HG02759 (cell line): ENCODE measurements at regions not wholly inside any gene's neighbourhood (a gene's known extent, or its start where the extent isn't known, plus 50 kb on each side); places are given as distances from the start of the nearest gene placed in this dataset.

Experiments
- ATAC-seq: cut with Tn5 transposase; IDR thresholded peaks from one replicate; pipeline ENCODE4 v1.9.1; 2021; ENCODE audit warnings: mild to moderate bottlenecking, moderate library complexity; ENCODE audit not compliant: unreplicated experiment

DNA sequence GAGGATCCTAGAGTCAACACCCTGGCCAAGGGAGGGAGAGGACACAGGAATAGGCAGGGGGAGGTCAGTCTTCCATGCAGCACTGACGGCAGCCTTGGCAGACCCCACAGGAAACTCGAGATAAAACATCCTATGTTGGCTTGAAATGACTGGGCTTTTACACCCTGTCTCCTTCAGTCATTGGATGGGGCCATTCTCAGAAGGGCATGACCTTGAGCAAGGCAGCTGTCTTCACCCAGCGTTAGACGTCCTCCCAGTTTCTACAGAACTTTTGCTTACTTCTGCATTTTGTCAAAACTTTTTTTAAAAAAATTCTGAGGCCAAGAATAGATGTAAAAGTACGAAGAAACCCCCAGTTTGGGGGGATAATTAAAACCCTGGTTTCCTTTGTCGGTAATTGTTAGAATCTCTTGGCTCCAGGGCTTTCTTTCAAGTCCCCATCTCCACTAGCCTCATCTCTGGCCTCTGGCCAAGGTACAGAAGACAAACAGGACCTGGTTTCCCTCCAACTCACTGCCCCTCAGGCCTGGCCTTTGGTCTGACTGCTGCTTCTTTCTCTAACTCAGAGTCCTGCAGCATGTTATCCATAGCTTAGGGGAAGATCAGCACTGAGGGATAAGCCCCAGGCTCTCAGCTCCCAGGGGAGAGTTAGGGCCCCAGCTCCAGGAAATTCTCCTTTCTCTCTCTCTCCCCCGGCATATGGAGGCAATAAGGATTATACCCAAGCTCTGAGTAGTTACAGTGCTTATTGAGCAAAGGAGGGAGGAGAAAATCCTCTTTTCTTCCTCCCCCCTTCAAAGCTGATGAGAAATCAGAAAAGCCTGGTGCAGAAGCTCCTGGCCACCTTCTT lies 51.6 kb upstream of the KCND3 start:
- ATAC-seq = peak; percentile 89

DNA sequence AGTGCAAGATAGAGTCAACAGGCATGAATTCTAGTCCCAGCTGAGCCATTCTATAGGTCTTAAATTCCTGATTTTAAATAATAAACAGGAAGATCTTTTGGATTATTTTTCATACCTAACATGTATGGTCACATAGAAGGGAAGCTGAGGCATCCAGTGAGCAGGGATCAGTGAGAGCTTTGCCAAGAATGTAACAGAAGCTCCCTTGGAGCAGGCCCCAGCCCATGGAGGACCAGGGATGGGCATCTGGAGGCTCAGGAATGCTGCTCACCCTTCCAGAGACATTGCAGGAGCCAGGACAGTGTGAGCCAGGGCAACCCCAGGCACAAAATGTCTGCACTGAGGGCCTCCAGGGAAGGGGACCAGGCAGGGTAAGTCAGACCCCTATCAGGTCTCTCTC lies 54.4 kb upstream of the KCND3 start:
- ATAC-seq = no peak

DNA sequence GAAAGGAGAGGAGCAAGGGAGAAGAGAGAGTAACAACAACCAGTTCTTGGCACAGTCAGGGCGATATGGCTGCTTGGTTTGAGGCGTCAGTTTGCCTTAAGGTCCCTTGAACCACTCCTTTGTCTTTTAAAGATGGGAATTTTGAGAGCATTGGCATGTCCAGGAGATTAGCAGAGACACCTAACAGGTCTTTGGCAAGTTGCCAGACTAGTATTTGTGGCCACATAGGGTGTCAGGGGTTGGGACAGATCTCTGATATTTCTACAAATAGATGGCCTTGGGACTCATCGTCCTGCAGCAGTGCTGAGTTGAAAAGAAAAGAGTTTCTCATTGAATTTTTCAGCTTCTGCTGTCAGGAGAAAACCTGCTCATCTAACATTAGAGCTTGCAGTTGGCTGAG lies 55.3 kb upstream of the KCND3 start:
- no peak for ATAC-seq

DNA sequence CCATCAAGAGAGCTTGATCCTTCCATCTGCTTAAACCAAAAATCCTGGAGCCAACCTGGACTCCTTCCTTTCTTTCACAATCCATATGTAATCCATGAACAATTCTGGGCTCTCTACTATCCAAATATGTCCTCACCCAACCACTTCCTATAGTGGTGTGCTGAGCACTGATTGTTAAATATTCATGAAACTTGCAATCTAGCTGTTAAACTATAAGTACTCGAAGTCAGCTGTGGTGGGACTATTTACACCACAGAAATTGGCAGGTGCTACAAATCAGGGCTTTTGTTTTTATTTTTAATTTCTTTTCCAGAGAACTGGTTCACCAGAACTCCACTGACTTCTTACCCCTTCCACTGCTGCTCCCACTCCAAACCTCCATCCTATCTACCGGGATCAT lies 57.2 kb upstream of the KCND3 start:
- peak; percentile 43 for ATAC-seq

DNA sequence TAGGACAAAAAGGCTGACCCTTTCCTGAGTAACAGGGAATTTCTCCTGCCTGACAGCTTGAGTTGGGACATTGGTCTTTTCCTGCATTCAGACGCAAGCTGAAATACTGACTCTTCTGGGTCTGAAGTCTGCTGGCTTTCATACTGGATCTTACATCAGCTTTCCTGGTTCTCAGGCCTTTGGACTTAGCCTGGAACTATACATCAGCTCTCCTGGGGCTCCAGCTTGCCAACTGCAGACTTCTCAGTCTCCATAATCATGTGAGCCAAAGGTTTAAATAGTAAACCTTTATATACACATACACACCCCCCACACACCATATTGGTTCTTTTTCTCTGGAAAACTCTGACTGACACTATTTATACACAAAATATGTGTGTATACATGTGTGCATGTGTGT lies 59.0 kb upstream of the KCND3 start:
- ATAC-seq = no peak

DNA sequence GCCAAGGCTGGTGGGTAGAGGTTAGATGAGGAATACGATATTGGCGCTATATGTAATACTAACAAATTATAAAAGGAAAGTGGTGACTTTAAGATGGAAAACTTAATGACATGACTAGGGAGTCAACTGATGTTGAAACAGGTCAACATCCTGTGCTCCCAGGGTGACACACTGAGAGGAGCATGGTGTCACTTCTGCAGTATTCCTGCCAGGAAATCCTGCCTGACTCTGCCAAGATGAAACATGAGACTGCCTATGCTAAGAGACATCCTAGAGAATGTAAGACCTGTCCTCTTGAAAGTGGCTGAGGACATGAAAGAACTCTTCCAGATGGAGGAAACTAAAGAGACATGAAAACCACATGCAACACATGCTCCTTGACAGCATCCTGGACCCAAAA lies 65.0 kb upstream of the KCND3 start:
- ATAC-seq = no peak

DNA sequence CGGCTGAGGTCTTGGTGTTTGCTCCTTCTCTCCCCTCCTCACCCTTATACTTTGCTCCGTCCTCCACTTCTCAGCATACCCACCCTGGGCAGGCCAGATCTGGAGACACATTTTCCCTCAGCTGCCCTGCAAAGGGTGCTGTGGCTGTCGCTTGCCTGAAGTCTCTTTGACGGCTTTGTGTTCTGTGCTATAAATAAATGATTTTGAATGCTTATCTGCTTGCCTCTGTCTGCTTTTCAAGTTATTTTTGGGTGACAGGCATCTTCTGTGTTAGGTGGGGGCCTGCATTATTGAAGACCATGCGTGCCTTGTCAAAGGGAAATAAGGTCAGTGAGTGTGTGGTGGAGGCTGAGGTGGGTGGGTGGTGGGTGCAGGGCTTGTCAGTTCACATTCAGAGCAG lies 66.9 kb upstream of the KCND3 start:
- no peak for ATAC-seq

DNA sequence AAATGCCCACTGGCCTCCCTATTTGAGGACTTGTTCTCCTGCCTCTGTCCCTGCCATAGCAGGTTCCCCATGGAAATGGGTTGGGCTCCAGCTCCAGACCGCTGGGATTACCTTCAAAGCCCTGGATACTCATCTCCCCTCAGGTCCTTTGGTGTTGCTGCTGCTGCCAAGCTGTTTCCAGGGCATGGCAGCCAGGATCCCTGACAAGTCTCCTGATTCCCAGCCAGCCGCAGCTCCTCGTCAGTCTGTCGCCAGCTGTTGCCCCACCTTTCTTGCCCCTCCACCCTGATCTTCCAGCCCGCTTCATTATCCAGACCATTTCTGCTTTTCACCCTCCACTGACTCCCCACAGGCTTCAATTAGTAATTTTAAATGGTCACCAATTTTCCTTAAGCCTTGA lies 68.3 kb upstream of the KCND3 start:
- no peak for ATAC-seq

DNA sequence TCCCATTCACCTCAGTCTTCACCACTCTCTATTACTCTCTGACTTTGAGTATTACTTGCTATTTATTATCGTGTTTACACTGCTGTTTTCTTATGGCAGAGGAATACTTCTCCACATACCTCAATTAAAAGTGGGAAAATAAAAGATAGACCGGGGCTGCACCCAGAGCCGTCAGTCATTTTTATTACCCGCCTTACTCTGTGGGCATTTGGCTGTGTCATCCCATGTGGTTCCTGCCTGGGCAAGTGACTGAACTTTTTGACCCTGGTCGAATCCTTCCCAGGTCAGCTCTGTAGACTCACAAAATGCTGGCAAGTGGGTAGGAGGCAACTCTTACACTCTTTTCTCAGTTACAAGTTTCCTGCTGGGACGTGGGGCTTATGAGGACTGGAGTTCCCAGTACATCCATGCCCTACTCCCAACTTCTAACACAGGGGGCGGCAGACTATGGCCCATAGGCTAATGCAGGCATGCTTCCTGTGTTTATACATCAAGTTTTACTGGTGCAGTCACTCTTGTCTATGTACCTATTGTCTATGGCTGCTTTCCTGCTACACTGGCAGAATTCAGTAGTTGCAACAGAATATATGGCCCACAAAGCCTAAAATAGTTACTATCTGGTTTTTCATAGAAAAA lies 69.5 kb upstream of the KCND3 start:
- no peak for ATAC-seq

DNA sequence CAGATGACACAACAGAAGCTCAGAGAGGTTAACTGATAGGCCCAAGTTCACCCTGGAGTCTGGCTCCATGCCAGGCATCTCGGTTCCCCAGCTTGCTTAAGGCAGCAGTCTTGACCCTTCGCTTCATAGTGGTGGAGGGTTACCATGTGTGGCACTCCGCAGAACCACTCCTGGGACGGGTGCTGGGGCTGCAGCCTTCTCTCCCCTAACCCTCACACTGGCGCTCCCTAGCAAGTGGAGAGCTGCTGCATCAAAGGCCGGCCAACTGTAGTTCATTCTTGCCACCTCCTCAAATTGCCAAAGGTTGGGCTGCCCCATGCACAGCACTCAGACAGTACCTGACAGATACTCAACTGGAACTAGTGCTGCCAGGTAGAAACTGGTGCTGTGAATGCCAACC lies 70.2 kb upstream of the KCND3 start:
- ATAC-seq = no peak

DNA sequence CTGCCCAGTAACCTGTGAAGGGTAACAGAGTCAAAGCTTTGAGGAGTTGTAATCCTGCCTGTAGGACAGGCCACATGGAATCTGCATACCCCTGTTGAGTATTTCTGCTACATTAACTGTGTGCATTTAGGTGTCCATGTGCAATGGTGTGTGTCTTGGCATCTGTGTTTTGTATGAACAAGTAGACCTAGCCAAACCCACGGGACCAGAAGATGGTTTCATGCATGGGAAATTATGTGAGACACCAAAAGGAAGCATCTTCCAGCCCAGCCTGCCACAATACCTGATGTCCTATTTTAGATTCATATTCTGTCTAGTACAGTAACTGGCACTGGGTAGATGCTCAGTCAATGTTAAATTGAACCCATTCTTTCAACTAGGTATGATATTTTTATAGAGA lies 70.8 kb upstream of the KCND3 start:
- no peak for ATAC-seq

DNA sequence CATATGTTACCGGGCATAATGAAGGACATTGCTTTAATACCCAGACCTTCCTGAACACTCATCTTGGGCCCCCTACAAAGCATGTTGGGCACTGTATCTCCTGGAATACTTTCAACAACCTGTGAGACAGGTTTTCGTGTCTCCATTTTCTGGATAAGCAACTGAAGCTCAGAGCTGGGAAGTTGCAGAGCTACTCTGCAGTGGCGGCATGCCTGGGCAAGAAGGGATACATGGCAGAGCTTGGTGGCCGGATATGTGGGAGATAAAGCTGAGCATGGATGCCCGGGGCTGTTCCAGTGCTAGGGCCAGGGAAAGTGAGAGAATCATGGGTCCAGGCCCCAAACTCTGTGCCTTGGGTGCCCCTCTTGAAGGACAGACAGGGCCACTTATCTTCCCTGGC lies 71.6 kb upstream of the KCND3 start:
- ATAC-seq = no peak

DNA sequence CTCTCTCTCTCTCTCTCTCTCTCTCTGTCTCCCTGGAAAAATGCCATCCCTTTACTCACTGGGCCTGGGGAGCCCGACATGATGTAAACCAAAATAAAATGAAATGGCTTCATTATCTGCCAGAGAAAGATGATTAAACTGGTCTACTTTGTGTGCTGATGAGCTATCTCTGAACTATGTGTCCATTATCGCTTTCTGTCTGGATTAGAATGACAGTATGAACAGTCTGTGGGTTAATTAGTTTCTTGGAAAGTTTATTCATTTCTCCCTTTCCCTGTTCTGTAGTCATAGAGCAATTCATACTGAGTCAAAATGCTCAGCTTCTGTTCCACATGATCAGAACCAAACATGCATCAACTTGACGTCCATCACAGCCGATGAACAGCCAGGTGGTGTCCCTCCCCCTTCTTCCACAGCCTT lies 72.4 kb upstream of the KCND3 start:
- no peak for ATAC-seq

DNA sequence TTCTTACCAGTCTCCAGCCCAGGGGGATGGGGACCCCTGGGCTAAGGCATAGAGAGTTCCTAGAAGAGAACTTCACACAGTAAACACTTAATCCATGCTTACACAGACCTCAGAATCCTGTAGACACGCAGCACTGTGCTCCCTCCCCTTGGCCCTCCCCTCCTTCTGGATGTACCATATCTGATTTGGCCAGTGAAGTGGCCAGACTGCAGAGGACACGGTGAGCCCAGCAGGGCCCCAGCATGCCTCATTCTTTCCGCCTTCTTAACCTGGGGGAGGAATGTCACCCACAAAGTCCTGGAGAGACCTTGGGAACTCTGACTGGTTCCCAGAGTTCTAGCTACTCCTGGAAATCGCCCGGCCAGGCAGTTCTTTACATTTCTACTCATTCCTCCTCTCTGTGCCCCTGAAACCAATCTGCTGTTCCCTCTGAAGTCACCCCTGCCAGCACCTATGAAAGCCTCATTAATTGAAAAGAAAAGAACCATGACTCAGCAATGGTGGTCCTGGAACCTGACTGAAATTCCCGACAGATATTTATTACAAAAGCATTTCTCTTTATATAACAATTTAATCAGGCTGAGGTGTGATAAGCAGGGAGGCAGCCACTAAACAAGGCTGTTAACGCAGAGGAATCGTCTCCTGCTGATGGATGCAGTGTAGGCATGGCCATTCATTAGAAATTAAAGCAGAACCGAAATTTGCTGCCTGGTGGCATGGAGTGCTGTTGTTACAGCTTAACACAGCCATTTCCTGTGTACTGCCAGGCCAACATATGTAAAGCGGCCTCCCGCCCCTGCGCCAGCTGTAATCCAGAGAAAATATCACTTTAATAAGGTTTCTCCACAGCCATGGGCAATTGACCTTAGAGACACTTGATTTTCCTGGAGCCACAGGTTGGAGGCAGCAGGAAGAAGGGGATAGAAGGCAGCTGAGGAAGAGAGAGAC lies 74.6 kb upstream of the KCND3 start:
- peak; percentile 78 for ATAC-seq

DNA sequence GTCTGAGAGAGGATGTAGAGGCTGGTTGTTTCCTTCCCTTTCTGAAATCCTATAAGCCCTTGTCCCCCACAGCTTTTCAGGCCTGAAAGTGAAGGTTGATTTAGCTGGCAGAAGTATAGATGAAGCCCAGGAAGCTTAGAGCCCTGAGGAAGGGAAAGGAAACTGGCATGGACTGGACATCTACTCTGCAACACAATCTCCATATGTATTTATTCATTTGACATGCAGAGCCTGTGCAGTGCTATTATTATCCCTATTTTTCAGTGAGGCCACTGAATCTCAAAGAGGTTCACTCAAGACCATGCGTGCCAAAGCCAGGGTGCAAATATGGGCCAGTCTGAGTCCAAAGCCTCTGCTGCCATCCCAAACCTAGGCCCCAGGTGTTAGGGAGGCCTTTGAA lies 78.5 kb upstream of the KCND3 start:
- ATAC-seq = no peak

DNA sequence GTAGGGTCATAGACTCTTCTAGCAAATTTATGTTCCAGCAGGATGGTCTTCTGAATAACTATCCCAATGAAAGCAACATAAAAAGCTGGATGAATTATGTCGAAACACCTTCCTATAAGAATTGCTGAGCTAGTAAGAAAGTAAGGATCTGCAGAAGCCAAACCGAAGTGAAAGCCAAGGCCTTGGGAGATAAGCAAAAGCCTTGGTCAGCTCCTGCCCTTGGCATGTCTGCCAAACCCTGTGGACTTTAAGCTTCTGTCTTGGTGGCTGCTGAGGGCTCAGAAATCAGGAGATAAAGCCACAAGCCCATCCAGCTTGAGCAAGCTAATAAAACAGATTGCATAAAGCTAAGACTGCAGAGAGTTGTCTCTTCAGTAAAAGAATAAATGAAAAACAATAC lies 81.2 kb upstream of the KCND3 start:
- no peak for ATAC-seq

DNA sequence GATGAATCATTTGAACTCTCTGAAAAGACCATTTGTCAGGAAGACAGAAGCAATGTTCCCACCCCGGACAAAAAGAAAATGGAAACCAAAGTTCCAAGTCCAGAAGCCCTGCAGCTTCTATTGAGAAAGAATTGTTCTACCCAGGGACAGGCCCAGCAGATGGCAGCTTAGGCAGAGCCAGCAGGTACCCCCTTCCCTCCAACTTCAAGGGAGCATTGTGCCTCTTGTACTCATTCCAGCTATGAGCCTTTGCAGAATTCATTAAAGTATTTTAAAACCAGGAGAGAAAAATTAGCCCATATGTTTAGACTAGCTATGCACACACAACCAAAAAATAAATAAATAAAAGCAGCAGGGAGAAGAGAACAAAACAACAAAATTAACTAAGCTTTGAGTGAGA lies 85.2 kb upstream of the KCND3 start:
- no peak for ATAC-seq

DNA sequence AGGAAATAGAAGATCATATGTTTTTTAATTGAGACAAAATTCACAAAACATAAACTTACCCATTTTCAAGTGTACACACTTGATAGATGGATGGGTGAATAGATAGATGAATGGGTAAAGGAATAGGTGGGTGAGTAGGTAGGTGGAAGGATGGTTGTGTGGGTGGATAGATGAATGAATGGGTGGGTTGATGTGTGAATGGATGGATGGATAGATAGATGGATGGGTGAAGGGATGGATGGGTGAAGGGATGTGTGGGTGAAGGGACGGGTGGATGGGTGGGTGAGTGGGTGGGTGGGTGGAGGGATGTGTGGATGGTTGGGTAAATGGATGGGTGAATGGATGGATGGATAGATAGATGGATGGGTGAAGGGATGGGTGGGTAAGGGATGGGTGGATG lies 86.1 kb upstream of the KCND3 start:
- ATAC-seq = no peak

DNA sequence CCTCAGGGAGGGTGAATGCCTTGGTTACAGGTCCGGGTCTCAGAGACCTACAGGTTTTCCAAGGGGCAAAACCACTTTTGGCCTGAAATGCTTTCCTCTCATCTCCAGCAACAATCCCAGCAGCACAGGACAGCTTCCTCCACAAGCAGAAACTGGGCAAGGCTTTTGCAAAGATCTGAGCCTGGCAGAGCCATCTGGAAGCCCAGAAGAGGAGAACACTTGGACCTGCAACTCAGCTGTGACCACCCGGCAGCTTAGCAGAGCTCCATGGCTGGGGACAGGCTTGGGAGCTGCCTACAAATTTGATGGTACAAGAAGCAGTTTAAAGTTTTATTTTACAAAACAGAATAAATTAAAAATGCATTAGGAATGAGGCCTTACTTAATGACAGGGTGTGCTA lies 90.0 kb upstream of the KCND3 start:
- no peak for ATAC-seq

DNA sequence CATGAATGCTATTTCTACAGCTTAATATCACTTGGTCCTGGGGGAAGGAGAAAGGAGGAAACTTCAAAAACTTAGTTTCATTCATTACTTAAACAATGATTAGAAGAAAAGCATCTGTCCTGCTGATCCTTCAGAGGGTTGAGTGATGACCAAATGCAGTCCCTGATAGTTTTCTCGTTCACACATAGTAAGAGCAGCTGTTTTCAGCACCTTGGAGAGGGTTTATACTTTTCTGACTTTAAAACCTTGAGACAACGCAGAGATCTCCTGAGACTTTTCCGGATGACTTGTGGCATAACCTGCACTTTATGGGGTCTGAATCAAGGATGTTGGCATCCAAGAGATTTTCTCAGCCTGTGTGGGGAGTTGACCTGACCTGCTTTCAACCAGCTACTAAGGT lies 94.0 kb upstream of the KCND3 start:
- ATAC-seq = no peak

DNA sequence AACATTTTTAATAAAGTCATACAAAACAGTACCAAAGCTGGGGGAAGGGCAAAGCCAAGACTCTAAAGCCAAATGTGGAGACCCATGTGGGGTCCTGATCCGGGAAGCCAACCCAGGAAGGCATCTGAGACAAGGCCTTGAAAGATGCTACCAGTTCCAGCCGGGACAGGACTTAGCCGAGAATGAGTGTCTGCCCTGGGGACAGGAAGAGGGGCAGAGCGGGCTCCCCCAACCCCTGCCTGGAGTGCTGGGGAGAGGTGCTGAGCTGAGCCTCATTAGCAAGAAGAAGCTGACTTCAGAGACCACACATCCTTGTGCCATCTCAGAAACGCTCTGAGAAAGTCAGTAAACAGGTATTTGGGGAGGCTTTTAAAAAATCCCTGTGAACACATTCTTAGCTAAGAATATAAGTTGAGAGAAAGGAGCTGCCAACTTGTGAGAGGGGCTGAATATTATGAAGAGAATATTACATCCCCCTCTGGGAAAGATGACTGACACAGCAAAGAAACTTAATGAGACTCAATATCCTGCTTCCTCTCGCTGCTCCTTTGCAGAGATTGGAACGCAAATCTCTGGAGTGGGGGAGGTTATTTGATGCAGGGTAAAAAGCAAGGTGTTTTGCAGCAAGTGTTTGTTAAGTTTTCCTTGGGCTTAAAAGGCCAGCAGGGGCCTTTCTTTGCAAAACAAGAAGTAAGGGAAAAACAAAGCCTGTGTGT lies 103.3 kb upstream of the KCND3 start:
- no peak for ATAC-seq
